Epithelial cell of proximal tubule (primary cell): ENCODE measurements at regions not wholly inside any gene's neighbourhood (a gene's known extent, or its start where the extent isn't known, plus 50 kb on each side); places are given as distances from the start of the nearest gene placed in this dataset.

Source experiments
- DNase-seq: peaks from one replicate; pipeline ENCODE4 v3.0.0-alpha.2; 2011; ENCODE audit warnings: low read depth
- H3K4me3 ChIP-seq: 2 replicates; pipeline ENCODE4 v1.5.1; 2011; ENCODE audit warnings: low read depth, mild to moderate bottlenecking, low read length
- TF ChIP-seq, protein P1 (sequence below): conservative IDR thresholded peaks from 2 replicates; pipeline ENCODE4 v1.5.1; 2012; ENCODE audit warnings: low read depth, mild to moderate bottlenecking, low read length

DNA sequence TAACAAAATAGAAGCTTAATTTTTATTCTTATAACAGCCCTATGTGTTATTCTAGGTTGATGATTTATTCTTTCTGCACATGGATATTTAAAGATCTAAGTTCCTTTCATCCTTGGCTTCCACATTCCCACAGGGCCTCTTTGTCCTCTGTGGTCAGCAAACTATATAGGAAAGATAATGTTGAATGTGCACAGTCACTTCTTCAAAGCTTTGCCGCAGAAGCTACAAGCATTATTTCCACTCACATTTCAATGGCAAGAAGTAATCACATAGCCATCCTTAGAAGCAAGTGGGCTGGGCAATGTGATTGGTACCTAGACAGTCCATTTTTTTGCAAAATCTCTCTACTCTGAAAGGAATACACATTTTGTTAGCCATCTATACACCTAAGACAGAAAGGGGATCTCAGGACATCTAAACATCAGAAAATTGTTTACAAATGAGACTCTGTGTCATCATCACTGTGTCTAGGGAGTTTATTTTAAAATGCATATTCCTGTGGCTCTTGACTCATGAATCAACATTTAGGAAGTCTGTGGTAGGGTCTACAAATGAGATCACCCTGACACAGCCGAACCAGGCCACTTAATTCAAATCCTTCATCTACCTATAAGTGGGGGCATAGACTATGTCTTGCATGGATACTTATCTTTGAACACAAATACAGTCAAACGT lies 1060.5 kb downstream of the XPNPEP1 start:
- TF ChIP-seq, protein P1, sequence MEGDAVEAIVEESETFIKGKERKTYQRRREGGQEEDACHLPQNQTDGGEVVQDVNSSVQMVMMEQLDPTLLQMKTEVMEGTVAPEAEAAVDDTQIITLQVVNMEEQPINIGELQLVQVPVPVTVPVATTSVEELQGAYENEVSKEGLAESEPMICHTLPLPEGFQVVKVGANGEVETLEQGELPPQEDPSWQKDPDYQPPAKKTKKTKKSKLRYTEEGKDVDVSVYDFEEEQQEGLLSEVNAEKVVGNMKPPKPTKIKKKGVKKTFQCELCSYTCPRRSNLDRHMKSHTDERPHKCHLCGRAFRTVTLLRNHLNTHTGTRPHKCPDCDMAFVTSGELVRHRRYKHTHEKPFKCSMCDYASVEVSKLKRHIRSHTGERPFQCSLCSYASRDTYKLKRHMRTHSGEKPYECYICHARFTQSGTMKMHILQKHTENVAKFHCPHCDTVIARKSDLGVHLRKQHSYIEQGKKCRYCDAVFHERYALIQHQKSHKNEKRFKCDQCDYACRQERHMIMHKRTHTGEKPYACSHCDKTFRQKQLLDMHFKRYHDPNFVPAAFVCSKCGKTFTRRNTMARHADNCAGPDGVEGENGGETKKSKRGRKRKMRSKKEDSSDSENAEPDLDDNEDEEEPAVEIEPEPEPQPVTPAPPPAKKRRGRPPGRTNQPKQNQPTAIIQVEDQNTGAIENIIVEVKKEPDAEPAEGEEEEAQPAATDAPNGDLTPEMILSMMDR: no peak

GRCh38 chr10:108861181-108861754 lies 1062.0 kb downstream of the XPNPEP1 start:
- TF ChIP-seq, protein P1: no peak
- H3K4me3 ChIP-seq: no peak overlapping the region
- DNase-seq: no peak

More for the DNA sequence above, 1060.5 kb downstream of the XPNPEP1 start:
- H3K4me3 ChIP-seq: no peak overlapping the region
- no peak for DNase-seq

DNA sequence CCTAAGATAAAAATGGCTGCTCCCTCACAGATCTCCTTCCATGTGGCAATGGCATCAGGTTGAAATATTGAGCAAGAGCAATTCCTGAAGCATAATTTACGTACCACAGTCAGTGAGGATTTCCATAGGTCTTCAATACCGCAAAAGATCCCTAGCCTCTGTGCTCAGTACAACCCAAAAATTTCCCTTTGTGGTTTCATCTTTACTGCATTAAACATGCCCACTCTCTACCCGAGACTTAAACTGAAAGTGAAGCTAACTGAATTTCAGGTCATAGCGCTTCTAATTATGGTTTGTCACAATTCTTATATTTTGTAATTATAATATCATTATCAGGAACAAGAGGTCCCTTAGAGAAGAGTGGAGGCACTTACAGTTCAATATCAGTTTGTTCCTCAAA lies 1071.1 kb downstream of the XPNPEP1 start:
- H3K4me3 ChIP-seq: no peak overlapping the region
- DNase-seq: no peak
- TF ChIP-seq, protein P1: no peak

- no peak for DNase-seq
- H3K4me3 ChIP-seq: no peak overlapping the region
- TF ChIP-seq, protein P1: no peak
Measured at GRCh38 chr10:108850138-108850854, 1073.0 kb downstream of the XPNPEP1 start.

GRCh38 chr10:108849688-108850087 lies 1073.6 kb downstream of the XPNPEP1 start:
- no peak overlapping the region for H3K4me3 ChIP-seq
- no peak for DNase-seq
- TF ChIP-seq, protein P1: no peak

DNA sequence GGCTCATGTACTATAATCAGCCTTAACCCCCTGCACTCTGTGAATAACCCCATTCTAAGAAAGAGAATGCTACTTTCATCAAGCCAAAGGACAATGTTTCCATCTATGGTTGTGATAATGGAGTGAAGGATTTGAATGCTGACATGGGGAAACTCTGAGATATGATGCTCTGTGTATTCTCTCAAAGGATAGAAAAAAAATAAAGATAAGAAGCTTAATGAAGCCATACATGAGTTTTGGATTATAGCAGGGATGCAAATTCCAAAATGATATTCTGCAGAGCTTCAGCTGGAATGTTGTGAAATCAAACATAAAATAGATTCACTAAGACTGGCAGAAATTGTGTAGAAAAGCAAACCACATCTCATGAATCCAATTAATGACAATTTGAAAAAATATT lies 1074.1 kb downstream of the XPNPEP1 start:
- no peak for DNase-seq
- TF ChIP-seq, protein P1: no peak
- no peak overlapping the region for H3K4me3 ChIP-seq
